NCI-H146 (cell line): ENCODE measurements at regions not wholly inside any gene's neighbourhood (a gene's known extent, or its start where the extent isn't known, plus 50 kb on each side); places are given as distances from the start of the nearest gene placed in this dataset.
"Not testable (repeated sequence)": the region's sequence is repeated elsewhere in the genome, so short reads cannot be mapped to it uniquely, and the experiment has no call there.

ENCODE experiments used
- DNase-seq: peaks from one replicate; lab custom pipeline; 2025; lab: John Stamatoyannopoulos, UW

DNA sequence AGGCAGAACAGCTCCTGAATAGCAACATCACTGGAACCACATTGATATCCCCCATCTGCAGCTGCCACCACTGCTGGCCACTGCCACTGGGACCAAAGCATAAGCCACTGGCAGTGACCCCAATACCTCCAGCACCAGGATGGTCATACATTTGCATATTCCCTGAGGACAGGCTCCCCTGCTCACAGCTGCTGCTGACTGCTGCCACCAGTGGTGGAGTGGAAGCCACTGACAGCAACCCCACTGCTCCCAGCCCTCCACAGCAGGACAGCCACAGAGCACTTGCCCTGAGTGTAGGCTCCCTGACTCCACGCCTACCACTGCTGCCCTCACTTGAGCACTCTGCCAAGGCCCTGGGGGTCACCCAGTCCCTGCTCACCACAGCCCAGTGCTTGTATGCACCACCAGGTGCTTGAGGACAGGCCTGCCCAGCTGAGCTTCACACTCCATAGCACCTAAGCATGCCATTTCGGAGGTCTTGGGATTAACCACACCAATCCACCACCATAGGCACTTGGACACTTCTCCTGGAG is 327.4 kb upstream of the RPS23 start:
- no peak for DNase-seq

DNA sequence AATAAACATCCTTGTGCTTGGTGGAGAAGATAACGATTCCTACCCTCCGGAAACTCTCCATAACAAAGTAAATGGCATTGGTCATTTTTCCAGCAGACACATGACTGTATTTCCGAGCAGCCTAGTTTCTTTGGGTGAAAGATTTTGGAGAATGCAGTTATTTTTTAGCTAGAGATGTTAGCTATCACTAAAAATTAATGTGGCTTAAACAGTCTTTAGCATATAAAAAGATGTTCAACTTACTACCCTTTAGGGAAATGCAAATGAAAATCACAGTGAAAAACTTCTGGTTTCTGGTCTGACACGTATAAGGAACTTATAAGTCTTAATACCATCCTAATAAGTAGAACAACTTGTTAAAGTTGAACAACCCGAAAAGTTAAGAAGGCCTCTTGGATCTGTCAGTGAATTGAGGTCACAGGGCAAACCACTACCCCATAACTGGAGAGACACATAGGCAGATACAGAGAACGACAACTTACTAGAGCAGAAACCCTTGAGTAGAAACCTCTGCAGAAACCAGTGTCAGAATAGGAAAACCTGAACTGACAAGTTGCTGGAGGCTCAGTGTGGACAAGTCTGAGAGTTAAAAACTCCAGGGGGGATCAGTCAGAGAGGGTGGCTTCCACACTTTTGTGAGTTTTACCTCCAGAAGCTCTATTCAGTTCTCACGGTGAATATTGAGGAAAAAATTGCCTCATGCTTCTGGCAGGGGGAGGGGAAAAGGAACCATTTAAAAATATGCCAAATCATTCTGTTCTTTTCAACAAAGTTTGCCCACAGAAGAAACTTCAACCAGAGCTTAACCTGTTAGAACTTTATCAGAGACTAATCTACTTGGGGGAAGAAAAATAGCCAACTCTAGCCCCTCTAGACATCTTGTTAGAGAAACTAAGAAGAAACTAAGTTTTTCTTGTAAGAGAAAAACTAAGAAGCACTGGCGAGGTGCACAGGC is 325.2 kb upstream of the RPS23 start:
- DNase-seq = no peak

DNA sequence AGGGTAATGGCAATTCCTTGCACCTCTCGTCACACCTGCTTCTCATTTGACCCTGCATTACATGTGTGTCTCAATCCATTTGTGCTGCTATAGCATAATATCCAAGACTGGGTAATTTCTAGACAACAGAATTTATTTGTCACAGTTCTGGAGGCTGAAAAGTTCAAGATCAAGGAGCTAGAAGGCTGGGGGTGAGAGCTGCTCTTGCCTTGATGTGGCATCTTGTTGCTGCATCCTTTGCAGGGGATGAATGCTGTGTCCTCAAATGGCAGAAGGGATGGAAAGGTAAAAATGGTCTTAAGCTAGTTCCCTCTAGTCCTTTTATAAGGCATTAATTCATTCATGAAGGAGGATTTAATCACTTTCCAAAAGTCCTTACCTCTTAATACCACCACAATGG is 323.7 kb upstream of the RPS23 start:
- no peak for DNase-seq

DNA sequence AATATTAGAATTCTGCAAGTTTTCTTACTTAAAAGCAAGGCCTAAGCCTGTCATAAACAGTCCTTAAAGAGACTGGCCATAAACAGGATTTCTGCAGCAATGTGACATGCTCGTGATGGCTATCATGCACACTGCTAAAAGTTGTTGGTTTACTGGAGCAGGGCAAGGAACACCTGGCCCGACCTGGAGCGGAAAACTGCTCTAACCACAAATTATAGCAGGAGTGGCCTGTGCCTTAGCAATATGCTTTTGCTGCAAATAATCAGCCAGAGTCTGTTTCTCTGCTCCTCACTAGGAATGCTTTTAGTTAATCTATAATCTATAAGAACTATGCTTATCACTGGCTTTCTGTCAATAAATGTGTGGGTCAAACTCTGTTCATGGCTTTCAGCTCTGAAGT is 322.9 kb upstream of the RPS23 start:
- DNase-seq = no peak

DNA sequence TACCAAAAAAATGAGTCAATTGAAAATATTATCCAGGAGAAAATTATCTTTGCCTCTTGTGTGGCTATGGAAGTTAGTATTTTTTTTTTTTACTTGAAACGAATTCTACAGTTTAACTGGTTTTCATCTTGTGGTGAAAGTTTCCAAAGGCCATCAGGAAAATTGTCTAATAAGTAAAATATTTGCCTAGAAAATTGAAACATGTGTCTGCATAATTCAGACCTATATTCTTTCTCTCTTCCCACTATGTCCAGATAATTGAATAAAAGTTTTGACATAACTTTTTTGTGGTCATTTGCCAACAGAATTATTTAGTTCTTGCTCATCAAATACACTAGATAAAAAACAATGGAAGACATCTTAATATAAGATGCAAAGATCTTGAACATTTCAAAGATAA is 321.5 kb upstream of the RPS23 start:
- DNase-seq = no peak

DNA sequence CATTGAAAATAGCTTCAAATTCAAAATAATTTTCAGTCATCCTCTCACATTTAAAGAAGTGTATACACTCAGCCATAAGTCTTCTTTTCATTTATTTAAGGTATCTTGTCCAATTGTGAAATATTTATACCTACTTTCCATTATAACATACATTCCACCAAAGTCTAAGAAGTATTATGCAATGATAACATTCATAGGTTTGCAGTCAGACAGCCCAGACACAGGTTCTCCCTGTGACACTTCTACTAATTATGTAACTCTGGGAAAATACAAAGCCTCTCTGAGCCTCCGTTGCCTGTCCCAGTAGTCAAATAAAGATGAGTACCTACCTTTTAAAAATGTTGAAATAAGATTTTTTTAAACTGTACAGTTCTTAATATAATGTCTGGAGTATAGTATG is 320.9 kb upstream of the RPS23 start:
- DNase-seq = no peak

DNA sequence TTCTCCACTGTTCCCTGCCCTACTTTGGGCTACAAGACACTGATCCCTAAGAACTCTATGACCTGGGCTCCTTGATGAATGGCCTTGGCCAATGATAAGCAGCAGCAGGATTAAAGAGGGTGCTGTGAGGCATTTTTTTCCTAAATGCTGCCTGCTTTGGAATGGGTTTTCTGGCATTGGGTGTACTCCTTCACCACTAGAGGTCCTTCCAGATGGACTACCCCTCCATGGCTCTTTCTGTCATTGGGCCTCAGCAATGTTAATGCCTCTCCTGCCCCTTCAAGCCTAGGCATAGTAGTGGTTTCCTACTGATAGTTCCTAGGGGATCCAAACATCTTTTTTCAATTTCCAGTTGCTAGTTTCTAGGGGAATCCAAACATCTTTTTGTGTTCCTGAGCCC is 319.3 kb upstream of the RPS23 start:
- no peak for DNase-seq

DNA sequence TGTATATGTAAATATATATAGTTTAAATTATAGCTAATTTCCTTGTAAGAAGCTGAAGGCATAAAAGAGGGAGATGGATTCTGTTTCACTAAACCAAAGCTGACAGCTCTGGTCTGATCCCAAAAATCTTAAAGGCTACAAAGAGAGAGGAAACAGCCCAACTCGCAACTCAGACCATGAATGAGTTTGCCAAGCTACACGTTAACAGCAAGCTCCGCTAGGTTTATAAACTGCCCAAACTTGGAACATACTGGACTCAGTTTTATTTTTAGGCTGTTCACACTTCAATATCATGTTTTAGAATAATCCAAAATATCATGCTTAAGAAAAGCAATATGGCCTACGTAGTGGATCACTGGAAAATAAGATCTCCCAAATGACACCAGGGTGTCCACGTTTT is 318.3 kb upstream of the RPS23 start:
- no peak for DNase-seq

DNA sequence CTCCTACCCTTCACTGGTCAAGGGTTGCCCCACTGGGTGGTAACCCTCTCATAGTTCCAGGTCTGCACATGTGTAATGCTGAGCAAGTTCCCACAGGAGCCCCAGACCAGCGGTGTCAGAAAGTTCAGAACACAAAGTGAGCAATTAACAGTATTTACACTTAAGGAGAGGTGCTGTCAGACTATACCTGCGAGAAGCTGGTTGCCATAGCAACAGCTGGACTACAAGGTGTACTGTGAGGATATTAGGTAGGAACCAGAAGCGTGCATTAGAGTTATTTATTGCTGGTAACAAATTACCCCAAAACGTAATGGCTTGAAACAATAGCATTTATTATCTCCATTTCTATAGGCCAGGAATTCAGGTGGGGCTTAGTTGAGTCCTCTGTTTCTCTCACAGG is 317.0 kb upstream of the RPS23 start:
- no peak for DNase-seq

DNA sequence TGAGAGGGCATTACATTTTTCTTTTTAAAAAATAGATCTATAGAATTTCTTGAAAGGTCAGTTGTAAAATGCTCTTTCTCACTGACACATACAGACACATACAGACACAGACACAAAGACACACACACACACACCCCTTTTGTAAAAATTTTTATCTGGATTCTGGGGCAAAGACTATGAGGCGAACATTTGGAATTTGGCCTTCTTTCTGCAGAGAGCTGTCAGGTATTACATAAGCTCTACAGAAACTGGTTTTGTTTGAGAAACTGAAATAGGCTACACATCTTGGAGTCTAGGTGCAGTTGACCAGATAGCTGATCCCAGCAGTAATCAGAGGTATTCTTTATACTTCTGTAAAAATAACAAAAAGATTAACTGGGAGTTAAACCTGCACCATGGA is 315.9 kb upstream of the RPS23 start:
- no peak for DNase-seq

DNA sequence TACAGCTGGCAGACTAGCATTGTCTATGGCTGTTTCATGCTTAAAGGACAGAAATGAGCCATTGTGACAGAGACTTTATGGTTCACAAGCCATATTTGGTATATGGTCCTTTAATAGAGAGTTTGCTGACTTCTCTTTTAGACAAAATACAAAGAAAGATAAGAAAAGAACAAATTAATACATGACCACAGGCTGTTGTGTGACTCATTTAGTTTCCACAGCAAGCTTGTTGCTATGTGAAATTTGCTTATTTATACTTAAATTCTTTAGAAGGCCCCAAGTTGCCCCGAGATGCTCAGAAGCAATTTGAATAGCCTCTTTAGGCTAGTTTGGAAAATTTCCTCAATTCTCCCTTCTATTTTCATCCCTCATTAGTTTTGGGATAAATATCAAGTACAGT is 315.3 kb upstream of the RPS23 start:
- DNase-seq = no peak

DNA sequence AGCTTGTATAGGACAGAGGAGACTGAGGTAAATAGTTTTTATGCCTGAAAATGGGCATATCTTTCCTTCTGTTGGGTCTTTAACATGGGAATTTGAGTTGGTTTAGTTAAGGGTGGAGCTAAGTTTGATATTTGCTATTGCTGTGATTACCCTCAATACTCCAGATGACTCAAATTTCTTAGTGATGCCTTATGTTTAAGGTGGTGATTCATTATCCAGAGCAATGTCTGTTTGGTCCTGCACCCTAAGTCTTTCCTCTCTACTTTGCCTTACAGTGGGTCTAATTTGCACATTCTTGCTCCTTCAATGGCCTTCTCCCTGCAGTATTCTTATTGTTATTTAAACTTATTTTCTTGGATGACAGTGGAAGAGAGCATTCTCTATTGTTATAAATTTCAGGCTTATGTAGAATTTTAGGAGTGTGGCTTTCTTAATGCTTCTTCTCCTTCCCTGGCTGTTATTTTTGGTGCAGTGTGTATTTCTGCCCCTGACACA is 312.9 kb upstream of the RPS23 start:
- DNase-seq = no peak

DNA sequence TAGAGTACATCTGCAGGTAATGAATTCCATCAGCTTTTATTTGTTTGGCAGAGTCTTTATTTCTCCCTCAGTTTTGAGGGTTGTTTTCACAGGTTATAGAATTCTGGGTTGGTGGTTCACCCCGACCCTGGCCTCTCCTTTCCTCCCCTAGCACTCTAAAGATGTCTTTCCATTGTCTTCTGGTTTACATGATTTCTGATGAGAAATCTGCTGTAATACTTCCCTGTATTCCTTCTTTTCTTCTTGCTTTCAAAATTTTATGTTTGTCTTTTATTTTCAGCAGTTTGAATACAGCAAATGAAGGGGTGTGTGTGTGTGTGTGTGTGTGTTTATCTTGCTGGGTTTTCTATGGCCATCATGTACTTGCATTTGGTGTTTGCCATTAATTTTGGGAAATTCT is 312.0 kb upstream of the RPS23 start:
- DNase-seq = no peak

DNA sequence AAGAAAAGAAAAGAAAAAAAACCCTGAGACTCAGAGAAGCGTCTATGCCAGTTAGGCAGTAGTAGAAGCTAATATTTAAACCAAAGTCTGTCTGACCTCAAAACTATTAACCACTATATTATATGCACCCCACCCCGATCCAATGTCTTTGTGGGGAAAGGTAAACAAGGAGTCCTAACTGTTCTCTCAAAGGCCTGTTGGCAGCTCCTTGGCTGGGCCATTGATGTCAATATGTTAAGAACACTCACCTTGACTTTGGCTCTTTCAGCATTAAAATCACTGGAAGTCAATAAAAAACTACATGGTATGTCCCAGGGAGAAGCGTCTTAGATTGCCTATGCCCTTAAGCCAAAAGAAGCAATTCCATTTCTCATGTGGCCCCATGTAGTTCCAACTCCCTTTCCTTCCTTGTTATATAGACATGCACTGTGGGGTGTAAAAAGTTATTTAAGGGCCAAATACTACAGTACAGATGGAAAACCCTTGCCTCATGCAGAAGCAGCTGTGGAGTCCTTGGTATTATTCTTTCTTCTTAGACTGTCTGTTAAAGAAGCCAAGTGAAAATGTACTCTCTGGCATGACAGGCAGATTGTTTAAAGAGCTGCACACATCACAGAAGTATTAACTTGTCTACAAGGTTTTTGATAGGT is 308.6 kb upstream of the RPS23 start:
- no peak for DNase-seq

DNA sequence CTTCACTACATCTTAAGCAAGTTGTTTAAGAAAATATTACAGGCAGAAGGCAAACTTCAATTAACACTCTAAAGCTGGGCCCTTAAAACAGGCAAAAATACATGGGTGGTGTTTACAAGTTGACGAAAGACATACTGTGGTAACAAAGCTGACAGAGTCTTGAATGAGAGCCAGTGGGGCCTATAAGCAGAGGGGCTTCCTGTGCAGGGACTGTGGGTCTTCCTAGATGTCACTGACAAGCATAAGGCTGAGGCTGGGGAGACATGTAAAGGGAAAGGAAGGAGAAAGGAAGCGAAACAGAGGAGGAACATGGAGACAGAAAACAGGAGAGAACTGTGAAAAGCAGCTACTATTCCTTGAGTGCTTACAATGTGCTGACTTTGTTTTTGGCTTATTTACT is 308.0 kb upstream of the RPS23 start:
- no peak for DNase-seq

DNA sequence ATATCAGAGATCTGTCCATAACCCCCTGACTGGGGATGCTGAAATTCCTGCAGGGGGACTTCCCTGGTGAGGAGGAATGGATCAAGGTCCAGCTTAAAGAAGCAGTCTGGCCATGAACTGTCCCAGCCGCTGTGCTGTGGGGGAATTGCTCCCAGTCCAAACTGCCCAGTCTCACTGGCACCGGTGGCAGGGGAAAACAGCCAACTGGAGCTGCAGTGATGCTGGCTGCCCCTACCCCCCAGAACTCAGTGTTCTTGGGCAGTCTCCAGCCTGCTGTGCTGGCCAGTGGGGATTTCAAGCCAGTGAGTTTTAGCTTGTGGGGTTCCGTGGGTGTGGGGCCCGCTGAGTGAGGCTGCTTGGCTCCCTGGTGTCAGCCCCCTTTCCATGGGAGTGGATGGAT is 306.5 kb upstream of the RPS23 start:
- DNase-seq = no peak

DNA sequence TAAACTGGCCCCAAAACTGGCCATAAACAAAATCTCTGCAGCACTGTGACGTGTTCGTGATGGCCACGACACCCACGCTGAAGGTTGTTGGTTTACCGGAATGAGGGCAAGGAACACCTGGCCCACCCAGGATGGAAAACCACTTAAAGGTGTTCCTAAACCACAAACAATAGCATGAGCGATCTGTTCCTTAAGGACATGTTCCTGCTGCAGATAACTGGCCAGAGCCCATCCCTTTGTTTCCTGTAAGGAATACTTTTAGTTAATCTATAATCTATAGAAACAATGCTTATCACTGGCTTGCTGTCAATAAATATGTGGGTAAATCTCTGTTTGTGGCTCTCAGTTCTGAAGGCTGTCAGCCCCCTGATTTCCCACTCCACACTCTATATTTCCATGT is 305.2 kb upstream of the RPS23 start:
- DNase-seq = not testable (repeated sequence)

DNA sequence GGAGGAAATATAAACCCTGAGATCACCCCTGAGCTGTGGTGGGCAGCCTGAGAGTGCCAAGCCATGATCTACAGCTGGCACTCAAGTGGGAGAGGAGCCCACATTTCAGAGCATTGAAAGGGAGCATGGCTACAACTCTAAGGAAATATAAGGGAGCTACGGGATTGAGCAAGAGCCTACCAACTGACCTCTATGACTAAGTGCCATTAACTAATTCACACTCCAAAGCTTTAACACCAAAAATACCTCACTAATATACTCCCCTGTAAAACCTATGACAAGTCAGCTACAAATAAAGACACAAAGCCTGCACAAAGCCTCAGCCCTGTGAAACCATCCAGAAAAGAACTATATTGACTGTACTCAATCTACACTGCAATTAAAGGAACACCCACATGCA is 286.8 kb upstream of the RPS23 start:
- no peak for DNase-seq

DNA sequence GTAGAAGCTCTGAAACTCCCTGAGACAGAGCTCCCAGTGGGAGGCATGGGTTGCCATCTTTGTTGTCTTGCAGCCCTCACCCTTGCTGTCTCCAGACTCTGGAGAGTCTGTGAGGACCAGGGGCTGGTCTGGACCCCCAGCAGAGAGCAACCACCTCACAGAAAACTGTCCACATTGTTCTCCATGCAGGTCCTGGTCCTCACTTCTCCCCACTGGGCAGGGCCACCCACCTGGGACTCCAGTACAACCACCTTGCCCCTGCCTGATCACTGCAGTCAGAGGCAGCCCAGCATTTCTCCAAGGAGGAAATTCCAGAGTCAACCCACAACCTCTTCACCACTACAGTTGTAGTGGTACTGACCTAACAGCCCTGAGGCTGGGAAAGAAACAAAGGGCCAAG is 285.6 kb upstream of the RPS23 start:
- DNase-seq = no peak

DNA sequence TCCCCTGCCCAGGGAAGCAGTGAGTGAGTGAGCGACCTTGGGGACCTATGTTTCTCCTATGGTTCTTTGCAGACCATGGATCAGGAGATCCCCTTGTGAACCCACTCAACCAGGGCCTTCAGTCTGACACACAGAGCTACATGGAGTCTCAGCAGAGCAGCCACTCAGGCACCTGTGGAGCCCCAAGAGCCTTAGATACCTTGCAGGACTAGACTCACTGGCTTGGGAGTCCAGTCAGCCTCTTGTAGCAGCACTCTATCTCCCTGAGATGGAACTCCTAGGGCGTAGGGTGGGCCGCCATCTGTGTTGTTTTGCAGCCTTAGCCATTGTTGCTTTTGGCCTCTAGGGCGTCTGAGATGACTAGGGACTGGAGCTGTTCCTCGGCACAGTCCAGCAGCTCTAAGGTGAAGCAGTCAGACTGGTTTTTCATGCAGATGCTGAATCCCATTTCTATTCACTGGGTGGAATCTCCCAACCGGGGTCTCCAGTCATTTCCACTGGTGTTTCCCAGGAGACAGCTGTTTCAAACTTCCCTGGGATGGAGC is 284.6 kb upstream of the RPS23 start:
- DNase-seq = no peak

DNA sequence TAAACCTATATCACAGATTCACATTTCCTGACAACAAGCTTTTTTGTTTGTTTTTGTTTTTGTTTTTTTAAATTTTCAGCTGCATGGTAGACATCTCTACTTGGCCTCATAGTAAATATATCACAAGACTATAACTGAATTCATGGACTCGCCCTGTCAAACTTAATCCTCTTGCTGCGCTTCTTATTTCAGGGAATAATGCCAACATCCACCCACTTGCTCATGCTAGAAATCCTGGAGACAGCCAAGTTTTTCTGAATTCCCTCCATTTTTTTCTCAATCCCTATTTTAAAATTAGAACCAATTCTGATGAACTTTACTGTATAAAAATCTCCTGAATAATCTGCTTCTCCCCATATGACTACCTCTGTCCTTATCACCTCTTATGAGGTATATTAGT is 283.6 kb upstream of the RPS23 start:
- DNase-seq = no peak

DNA sequence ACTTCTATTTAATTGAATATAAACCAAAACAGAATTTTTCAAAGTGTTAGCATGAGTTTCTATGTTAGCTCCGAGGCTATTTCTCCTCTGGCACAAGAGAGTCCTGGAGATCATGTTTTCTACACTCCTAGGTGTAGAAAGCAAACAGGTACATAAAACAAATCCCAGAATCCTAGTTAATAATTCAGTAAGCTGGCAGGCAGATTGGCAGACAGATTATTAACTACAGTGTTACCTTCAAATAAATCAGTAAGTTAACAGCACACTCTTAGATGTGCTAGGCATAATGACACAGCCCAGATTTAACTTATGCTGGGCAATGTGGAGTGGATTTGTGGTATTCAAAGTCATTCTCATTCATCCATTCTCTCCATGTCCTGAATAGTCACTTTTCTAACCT is 282.8 kb upstream of the RPS23 start:
- DNase-seq = no peak

DNA sequence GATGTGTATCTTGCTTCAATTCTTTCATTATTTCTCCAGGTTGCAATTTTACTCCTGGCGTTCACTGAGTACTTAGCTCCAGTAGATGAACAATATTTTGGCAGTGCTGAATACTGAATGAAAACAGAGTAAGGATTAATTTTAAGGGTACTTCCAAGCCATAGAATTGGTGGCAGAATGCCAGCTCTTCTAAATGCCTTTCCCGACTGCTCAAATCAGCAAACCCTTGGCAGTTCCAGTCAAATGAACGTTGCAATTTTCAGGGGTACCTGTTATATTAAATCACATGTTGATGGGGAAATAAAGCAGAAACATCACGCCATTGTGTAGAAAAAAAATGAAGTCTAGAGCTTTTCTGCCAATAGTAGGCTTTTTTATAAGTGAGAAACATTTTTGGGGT is 282.4 kb upstream of the RPS23 start:
- DNase-seq = no peak
